HUDEP-2 (cell line): ENCODE measurements at regions not wholly inside any gene's neighbourhood (a gene's known extent, or its start where the extent isn't known, plus 50 kb on each side); places are given as distances from the start of the nearest gene placed in this dataset.

Experiments
- DNase-seq, 76 experiments: peaks; one replicate each; lab custom pipeline; 2025; ENCODE audit not compliant: unreplicated experiment in 76 of 76; lab: John Stamatoyannopoulos, UW

DNA sequence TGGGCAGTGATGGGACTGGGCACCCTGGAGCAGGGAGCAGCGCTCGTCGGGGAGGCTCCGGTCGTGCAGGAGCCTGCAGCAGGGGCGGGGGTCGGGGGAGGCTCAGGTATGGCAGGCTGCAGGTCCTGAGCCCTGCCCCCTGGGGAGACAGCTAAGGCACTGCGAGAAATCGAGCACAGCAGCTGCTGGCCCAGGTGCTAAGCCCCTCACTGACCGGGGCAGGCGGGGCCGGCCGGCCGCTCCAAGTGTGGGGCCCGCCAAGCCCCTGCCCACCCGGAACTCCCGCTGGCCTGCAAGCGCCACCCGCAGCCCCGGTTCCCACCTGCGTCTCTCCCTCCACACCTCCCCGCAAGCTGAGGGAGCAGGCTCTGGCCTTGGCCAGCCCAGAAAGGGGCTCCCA is 326.8 kb upstream of the TMTC1 start:
- no peak for DNase-seq

DNA sequence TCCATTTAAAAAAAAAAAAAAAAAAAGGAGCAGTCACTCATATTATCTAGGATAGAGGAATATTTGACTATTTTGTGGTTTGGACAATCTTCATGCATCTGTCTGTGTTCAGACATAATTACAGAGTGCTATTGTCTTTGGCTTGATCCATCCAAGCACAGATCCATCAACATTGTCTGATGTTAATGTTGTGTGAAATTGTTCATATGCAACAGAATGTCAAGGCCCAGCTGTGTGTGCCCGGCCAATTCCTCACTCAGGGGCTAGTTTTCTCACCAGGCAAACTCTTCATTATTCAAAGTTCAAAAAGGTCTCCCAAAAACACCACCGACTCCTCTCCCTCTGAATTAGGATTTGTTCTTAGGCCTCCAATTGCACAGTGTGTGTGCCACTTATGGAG is 324.9 kb upstream of the TMTC1 start:
- no peak for DNase-seq

DNA sequence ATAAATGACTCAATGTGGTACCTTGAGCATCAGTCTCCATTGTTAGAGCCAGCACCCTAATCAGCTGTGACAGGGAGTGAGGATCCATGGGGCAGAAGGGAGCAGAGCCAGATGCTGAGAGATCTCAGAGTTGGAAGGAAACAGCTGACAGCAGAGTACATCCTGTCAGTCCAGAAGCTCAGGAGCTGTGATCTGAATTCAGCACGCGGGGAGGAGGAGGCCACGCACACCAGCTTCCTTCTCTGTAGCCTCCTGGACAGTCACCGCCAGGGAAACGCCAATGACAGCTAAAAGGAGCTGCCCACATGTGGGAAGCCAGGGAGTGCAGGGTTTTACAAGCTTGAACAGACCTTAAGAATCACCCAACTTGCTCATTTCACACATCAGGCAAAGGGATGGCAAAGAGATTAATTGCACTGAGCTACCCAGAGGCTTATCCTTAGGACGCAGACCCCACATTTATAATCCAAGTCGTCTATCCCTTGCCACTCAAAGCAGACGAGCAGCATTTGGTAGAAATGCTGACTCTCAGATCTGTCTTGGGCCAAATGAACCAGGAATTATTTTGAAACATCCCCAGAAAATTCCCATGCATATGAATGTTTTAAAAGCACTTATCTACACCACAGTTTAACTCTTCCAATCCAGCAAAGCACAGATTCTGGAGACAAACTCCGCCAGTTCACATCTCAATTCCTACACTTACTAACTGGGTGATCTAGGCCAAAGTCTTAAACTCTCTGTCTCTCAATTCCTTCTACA is 322.6 kb upstream of the TMTC1 start:
- DNase-seq, result no peak

DNA sequence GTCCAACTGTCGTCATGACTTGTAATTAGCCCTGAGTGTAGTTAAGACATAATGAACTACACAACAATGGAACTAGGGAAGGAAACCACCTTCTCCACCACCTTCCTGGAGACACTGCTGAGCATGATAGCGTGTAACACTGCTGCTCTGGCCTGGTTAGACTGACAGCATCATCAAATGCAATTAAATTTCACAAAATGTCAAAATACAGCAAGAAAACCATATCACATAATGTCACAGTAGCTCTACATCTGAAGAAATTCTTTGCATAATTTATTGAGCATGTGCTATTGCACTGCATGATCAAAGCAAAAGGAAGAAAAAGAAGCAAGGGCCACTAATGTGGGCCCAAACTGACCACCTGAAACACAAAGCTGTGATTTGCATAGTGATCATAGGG is 321.8 kb upstream of the TMTC1 start:
- no peak for DNase-seq

DNA sequence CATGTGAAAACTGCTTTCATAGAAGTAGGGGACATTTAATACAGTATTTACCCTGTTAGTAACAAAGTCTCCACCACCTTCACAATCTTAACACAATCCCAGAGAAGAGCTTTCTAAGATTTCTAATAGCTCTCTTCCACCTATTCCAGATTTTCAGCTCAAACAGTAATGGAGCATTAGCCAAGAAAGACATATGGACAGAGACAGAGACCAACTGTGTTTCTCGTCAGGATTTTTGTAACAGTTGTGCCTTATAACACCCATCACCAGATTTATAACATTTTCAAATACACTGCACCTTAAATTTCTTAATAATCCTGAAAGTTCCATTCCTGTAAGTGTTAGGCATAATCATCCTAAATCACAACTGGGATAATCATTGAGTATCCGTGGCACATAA is 321.2 kb upstream of the TMTC1 start:
- no peak for DNase-seq

DNA sequence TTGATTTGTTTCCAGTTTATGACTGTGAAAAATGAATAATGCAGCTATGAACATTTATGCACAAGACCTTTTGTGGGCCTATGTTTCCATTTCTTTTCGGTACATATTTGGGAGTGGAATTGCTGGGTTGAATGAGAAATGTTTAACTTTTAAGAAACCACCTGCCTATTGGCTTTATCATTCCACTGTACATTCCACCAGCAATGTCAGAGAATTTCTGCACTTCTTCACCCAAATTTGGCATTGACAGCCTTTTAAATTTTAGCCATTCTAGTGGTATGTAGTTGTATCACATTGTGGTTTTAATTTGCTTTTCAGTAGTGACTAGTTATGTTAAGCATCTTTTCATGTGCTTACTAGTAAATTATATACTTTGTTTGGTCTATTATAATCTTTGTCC is 317.0 kb upstream of the TMTC1 start:
- no peak for DNase-seq

DNA sequence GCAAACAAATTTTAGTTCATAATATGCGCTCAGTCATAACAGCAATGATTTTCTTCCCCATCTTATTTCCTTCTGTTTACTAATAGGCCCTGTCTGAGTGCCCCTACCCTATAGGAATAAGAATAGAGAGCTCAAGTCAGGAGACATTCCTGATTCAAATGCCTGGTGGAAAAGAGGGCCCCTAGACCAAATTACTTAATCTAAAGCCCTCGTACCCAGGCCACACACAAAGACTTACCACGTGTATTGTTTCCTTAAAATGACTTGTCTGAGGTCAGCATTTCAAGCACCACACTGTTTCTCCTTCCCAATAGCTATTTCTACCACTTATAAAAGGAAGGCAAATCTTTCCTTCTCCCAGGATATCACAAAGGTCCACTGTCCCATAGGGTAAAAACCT is 314.9 kb upstream of the TMTC1 start:
- DNase-seq, result no peak

DNA sequence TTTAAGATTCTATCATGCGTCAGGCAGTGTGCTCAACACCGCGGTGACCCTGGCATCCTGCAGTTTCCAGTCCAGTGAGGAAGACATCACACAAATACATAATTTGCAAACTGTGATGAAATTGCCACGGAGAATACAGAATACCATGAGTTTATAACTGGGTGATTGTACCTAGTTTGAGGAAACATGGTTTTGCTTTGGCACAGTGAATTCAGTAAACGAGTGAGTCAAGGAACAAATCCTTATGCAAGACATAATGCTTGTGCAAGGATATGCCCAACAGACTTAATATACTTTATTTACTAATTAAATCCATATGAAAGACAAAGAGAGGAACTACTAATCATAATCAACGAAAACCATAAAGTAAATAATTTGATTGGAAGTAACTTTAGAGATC is 311.8 kb upstream of the TMTC1 start:
- DNase-seq, result no peak

DNA sequence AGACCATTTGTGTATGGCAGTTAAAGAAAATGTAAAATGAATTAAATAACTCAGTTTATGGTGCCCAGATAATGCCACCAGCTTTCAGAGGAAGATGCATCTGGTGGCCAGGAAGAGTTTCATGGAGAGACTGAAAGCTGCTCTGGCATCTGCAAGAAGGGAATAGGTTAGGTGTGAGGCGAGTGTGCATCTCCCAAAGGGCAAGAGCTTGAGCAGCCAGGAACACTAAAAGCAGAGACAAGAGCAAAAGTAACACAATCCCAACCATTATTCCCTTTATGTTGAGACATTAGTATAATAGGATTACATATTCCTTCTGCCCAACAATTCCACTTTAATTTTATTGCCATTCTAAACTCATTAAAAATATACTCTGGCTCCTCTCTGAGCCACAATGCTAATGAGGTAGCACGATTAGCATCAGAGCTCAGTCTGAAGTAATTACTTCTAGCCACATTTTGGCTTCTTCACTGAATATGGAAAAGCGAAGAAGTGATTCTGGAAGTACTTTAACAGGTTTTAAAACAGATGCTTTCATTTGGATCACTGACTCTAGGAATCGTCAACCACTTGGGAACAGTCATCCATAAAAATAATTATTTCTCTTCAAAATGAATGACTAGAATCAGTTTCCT is 309.4 kb upstream of the TMTC1 start:
- DNase-seq, result no peak

DNA sequence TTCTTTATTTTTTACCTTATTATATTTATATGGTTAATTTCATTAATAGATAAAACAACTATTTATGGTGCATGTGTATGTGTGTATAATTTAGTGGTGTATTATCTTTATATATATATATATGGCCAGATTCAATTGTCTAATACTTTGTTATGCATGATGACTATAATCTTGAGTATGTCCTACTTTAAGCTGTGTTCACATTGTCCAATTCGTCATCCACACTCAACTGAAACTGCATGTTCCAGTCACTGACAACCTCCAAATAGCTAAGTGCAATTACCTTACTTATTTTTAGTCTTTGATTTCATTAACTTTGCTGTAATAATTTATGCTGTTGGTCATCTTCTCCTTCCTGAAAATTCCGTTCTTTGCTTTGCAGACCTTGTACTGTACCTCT is 306.5 kb upstream of the TMTC1 start:
- DNase-seq, result no peak

DNA sequence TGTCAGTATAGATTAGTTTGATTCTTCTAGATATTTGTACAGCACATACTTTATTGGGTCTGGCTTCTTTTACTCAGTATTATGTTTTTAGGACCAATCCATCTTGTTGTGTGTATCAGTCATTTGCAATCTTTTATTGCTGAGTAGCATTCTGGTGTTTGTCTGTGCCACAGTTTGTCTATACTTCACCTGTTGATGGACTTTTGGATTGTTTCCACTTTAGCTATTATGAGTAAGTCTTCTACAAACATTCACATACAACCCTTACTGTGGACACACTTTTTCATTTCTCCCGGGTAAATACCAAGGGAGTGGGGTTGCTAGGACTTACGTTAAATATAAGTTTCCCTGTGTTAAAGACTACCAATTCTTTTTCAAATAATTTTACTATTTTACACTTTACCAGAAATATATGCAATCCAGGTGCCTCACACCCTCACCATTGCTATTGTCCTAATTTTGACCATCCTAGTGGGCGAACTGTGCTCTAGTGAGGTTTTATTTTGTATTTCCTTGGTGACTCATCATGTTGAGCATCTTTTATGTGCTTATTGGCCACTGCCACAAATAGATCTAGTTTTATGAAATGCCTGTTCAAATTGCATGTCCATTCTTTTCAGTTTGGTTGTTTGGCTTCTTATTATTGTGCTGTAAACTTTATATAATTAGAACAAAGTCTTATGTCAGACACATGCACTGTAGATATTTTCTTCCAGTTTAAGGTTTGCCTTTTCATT is 304.7 kb upstream of the TMTC1 start:
- DNase-seq, result no peak

DNA sequence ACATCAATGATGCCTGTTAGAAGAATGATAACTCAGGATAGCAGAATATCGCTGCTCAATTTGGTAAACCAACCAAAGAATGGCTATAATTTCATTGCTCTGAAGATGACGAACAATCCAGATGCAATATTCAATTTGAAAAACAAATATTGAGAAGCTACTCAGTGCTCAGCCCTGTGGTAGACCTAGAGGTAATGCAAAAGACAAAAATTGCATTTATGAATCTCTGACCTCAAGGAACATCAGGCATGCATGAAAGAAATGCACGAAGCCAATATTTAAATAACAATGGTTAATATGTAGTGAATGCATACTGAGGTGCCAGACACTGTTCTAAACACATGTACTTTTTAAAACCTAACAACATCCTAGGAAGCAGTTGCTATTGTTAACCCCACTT is 298.6 kb upstream of the TMTC1 start:
- DNase-seq, result no peak

DNA sequence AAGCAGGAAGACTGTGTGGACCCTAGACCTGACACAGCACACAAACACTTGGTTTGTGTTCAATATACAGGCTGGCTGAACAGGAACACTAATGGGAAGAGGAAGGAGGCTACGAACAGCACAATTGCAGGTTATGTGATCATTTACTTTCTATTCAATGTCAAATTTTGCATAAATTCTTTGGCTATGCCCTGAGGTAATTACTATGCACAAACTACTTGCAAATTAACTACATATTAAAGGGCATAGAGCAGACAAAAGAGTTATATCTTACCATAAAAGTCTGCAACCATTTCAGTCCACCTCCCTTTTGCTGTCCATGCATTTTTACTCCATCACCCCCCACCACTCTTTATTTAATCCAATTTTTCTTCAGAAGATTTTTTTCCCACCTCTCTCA is 291.2 kb upstream of the TMTC1 start:
- DNase-seq, result no peak

DNA sequence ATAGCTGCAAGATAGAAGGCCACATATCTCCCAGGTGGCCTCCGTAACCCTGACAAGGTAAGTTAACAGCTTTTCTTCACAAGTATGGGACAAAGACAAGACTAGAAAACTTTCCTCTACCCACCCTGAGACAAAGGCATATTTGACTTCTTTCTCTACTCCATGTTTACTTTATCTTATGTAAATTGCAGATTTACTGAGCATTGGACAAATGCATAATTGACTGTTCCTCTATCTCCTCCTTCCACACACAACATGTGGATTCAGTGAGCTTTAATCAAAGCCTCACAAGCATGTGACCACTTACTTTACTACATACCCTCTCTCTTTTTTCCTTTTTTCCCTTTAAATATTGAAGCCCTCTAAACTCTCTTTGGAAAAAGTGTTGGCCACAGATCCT is 289.1 kb upstream of the TMTC1 start:
- no peak for DNase-seq

DNA sequence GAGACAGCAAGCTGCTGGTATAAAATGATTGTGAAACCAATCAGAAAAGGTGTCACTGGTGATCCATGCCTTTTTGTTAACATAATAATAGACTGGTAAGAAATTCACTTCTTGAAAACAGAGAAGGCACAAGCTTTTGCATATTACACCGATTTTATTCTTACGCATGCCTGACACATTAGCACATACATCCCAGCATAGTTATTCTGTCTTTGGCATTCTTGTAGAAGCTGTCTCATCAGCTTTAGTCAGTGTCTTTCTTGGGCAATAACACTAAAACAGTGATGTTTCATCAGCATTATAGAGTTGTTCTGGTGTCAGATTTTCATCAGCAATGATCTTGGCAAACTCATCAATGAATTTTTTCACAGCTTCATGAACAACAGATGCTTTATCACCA is 283.4 kb upstream of the TMTC1 start:
- DNase-seq, result no peak

DNA sequence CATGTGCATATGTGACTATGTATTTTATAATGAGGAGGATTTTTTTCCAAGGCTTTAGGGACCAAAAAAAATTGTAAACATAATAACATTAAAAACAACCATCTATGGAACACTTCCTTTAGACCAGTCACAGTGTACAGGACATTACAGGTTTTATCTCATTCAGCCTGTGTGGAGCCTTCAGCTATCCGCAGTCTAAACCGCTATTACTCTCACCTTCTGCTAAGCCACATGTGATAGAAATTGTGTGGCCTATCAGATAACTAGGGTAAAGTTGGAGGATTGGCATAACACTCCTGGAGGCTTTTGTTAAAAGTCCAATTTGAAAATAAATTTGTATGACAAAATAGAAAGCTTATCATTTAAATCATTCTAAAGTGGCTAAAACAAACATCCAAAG is 281.2 kb upstream of the TMTC1 start:
- DNase-seq, result no peak

DNA sequence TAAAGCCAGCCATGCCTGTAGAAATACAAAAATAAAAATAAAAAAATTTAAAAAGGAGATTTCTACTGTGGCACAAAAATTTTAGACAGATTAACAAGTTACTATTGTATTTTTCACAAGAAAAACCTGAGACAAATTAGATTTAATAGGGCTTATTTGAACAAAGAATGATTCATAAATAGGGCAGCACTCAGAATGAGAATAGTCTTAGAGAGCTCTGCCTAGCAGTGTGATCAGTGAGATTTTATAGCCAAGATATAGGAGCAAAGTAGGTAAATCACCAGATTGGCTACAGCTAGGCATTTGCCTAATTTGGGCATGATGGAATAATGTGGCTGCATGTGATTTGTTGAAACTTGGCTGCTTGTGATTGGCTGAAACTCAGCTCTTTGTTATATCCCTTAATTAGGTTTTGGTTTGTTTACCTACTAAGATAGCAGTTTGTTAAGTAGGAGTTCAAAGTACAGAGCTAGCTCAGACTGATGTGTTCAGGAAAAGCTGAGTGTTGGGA is 279.7 kb upstream of the TMTC1 start:
- DNase-seq, result no peak

DNA sequence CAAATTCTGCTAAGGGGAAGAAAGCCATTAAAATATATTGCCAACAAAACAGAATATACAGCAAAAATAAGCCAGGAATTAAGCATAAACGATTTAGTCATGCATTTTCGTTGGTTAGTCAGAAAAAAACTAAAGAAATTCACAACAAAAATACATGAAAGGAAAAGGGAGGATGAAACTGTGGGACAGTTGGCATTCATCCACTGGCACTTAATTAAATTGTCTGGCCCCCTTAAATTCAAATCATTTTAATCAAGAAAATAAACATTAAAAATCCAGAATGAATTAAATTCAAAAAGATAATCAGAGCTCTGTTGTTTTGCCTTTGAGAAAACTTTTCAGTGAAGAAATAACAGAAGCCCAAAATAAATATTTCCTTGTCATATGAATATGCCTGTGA is 264.6 kb upstream of the TMTC1 start:
- DNase-seq, result no peak

DNA sequence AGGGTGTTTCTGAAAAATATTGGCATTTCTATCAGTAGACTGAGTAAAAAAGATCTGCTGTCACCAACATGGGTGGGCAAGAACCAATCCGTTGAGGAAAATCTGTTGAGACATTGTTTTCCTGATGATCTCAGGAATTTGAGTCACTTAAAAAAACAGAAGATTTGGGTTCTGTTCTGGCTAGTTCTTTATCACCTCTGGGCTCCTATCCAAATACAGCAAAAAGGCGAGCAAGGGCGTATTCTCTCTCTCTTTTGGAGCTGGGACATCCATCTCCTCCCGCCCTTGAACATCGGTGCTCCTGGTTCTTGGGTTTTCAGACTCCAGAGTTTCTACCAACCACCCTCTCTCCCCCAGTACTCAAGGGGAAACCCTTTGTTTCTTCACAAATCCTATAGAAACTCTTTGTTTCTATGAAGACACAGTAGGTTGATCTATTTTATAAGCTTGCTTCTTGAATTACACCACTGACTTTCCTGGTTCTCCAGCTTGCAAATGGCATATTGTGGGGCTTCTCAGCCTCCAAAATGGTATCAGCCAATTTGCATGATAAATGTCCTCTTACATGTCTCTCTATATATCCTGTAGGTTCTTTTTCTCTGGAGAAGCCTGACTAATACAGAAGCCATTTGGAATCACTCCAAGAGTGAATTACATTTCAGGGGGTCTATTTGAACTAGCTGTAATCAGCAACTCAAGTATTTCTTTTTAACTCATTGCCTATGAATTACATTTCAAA is 263.9 kb upstream of the TMTC1 start:
- DNase-seq, result no peak

DNA sequence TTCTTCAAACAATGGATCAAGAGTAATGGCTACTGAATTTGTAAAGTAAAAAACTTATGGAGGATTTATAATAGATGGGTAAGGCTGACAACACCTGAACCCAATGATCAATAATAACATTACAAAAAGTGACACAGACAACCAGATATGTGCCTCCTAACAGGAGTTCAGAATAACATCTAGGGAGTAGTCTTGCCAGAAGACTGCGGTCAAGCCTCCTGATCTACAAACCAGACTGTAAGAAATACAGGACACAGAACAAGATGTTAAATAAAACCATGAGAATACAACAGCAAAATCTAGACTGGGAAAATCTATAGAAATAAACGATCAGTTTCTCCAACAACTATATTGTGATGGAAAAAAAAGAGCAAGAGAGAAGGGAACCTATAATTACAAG is 262.6 kb upstream of the TMTC1 start:
- no peak for DNase-seq

DNA sequence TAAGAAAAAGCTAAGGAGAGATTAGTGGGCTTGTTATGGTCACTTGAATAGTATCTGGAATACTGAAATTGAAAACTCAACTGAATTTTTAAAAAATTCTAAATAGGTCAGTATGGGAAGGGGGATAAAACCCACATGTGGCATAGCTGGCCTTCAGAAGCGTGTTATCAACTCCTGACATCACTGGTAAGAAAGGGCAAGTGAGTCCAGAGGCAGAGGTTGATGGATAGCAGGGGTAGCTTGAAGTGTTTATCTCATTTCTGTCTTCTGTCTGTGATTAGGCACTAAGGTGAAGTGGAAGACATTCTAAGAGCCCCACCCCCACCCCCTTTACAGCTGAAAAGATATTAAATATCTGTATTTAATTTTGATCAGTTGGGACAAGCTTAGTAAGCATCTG is 261.4 kb upstream of the TMTC1 start:
- DNase-seq, result no peak
